AG04449 (cell line): ENCODE measurements at regions not wholly inside any gene's neighbourhood (a gene's known extent, or its start where the extent isn't known, plus 50 kb on each side); places are given as distances from the start of the nearest gene placed in this dataset.

Source experiments
- CTCF ChIA-PET: fragments of 350-600 bp; formaldehyde crosslinking; extraction: SDS; loops from one replicate; lab custom pipeline; 2021; ENCODE audit warnings: antibody characterized with exemption; lab: Yijun Ruan, JAX
- POLR2A ChIA-PET: fragments of 400-600, 350-600 bp; formaldehyde crosslinking; extraction: SDS; loops from one replicate; lab custom pipeline; 2020; ENCODE audit warnings: antibody characterized with exemption, inconsistent platforms; lab: Yijun Ruan, JAX
- DNase-seq: peaks from one replicate; pipeline ENCODE4 v3.0.0-alpha.2; 2010; ENCODE audit warnings: low read depth, low spot score
- H3K4me3 ChIP-seq: 2 replicates; pipeline ENCODE4 v1.5.1; 2011; ENCODE audit warnings: low read depth, mild to moderate bottlenecking, control low read depth, low read length
- TF ChIP-seq, protein P1 (sequence below): IDR thresholded peaks from one replicate; pipeline ENCODE4 v1.5.1; 2011; ENCODE audit warnings: mild to moderate bottlenecking, moderate library complexity, low read length, control low read depth, inconsistent platforms; ENCODE audit not compliant: insufficient read depth; ENCODE audit errors: missing control alignments

DNA sequence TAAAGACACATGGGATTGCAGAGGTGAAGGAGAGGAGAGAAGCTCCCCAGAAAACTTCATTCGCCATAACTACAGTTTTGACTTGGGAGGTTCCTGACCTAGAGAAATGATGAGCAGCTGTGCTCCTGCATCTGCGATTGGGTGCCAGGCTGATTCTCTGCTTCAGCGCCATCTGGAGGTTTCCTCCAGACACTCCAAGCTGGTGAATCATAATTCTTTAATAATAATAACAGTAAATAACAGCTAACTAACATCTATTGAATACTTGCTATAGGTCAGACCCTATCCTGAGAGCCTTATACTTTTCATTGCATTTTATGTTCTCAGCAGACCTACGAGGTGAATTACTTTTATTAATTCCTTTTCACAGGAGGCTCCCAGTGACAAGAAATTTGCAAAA is 575.8 kb downstream of the TOX3 start:
- DNase-seq, result no peak
- ChIA-PET CTCF (interaction anchor here (0.8 to 9.7 kb wide), 5 partner anchors 11 to 211 kb away, joined by 3 to 137 read pairs (median 4); no protein-coding TSS in a partner anchor), POLR2A (no interaction called here)
- H3K4me3 ChIP-seq, result no peak overlapping the region
- TF ChIP-seq, protein P1, sequence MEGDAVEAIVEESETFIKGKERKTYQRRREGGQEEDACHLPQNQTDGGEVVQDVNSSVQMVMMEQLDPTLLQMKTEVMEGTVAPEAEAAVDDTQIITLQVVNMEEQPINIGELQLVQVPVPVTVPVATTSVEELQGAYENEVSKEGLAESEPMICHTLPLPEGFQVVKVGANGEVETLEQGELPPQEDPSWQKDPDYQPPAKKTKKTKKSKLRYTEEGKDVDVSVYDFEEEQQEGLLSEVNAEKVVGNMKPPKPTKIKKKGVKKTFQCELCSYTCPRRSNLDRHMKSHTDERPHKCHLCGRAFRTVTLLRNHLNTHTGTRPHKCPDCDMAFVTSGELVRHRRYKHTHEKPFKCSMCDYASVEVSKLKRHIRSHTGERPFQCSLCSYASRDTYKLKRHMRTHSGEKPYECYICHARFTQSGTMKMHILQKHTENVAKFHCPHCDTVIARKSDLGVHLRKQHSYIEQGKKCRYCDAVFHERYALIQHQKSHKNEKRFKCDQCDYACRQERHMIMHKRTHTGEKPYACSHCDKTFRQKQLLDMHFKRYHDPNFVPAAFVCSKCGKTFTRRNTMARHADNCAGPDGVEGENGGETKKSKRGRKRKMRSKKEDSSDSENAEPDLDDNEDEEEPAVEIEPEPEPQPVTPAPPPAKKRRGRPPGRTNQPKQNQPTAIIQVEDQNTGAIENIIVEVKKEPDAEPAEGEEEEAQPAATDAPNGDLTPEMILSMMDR, result peak; percentile 45

DNA sequence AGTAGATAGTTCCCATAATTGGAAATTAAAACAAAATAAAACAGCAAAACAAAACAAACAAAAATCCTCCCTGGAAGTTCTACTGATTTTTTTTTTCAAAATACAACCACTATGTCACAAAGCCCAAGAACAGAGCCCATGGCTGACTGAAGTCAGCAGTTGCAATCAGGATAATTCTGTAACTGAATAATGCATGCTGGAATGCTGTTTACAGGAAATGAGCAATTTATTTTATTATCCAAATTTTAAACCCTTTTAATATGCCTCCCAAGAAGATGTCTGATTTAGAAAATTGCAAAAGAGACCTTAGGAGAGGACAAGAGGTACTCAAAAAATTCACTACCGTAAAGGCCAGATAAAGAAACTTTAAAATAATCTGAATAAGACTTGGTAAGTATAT is 578.2 kb downstream of the TOX3 start:
- CTCF ChIA-PET, result interaction anchor here (9.7 kb wide), 1 partner anchor 149 kb away, joined by 137 read pairs; no protein-coding TSS in a partner anchor

DNA sequence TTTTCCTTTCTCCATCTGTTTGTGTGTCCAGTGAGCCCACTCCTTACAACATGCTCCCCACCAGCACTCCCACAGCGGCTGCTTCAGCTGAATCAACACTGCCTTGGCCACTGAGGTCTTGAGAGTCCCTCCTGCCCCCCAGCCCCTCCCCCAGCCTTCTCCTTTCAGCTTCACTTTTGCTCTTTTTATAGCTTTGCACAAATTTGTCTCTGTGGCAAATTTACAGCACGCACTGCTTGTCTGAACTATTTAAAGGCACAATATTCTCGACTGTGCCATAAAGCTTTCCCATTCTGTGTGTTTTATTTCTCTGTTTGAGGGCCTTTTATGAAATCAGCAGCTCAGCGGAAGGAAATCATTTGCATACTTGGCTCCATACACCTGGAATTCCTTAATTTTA is 579.3 kb downstream of the TOX3 start:
- ChIA-PET POLR2A (no interaction called here), CTCF (interaction anchor here (9.7 kb wide), 1 partner anchor 148 kb away, joined by 137 read pairs; no protein-coding TSS in a partner anchor)
- no peak for DNase-seq
- TF ChIP-seq, protein P1, result no peak
- H3K4me3 ChIP-seq, result no peak overlapping the region

More for the DNA sequence above, 578.2 kb downstream of the TOX3 start:
- POLR2A ChIA-PET, result no interaction called here
- DNase-seq, result no peak
- no peak overlapping the region for H3K4me3 ChIP-seq
- TF ChIP-seq, protein P1, result no peak

DNA sequence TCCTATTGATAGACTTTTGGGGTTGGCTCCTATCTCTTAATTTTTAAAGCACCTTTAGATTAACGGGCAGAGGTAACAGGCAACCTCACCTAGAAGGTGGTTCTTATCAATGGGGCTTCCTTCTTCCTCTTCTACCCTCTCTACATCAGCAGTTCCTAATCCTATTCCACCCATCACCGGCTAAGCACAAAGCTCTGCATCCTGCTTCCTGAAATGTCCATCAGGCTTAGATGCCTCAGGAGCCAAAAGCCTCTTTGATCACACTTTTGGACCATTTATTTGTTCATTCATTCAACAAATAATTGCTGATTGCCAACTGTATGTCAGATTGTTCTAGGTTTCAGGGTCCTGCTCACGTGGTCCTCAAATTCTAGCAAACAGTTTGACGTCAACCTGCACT is 586.0 kb downstream of the TOX3 start:
- DNase-seq, result no peak
- H3K4me3 ChIP-seq, result no peak overlapping the region
- TF ChIP-seq, protein P1, result no peak
- ChIA-PET CTCF (interaction anchor here (1.0 kb wide), 1 partner anchor 143 kb away, joined by 3 read pairs; no protein-coding TSS in a partner anchor), POLR2A (no interaction called here)

DNA sequence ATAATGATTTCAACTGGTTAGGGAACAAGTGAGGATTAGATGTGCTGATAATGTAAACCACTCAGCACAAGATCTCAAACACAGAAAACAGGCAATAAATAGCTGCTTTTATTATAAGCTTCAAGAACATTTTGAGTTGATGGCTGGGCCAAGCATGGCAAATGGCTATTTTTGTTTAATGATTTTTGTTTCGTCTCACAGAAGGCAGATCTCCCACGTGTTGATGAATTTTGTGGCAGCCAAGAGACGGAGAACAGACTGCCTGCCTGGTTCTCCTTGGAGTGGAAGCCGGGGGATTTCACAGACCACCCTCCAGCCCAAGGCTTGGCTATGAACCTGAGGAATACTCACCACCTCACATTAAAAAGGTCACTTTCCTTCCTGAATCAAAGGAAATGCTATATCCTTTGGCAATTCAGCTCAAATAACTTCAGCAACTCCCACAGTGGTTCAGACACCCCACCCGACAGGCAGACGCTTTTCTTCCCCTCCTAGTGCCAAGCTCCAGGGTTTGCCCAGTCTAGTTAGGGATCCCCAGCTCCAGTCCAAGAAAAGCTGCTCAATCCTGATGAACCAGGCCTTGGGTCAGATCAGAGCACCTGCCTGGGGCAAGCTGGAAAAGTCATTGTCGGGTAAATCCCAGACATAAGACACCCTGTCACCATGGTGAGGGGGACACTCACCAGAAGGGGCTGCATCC is 593.5 kb downstream of the TOX3 start:
- POLR2A ChIA-PET, result no interaction called here
- H3K4me3 ChIP-seq, result no peak overlapping the region
- CTCF ChIA-PET, result interaction anchor here (1.4 to 2.6 kb wide), 2 partner anchors 17 to 134 kb away, joined by 3 to 11 read pairs; no protein-coding TSS in a partner anchor
- TF ChIP-seq, protein P1, result no peak
- no peak for DNase-seq

DNA sequence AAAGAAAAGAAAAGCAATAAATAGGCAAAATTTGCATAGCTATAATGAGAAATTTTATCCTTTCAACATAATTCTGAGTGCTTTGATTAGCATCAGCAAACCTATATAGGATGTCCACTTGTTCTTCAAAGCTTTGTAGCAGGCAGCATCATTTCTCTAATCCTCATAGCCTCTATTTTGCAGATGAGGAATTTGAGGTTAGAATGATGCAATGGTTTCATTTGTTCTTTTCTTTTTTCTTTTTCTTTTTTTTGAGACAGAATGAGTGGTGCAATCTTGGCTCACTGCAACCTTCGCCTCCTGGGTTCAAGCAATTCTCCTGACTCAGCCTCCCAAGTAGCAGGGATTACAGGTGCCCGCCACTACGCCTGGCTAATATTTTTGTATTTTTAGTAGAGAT is 594.4 kb downstream of the TOX3 start:
- ChIA-PET CTCF (interaction anchor here (1.4 to 2.6 kb wide), 2 partner anchors 18 to 133 kb away, joined by 3 to 11 read pairs; no protein-coding TSS in a partner anchor), POLR2A (no interaction called here)
- TF ChIP-seq, protein P1, result no peak
- no peak for DNase-seq
- no peak overlapping the region for H3K4me3 ChIP-seq
